Uterus (tissue), 2 donors: ENCODE measurements at regions not wholly inside any gene's neighbourhood (a gene's known extent, or its start where the extent isn't known, plus 50 kb on each side); places are given as distances from the start of the nearest gene placed in this dataset.

ENCODE experiments used
- POLR2A ChIP-seq, 2 donors: fragments of 450-650 bp; IDR thresholded peaks; one replicate each; pipeline ENCODE4 v1.6.1; 2016; ENCODE audit warnings: antibody characterized with exemption in 2 of 2, mild to moderate bottlenecking in 1 of 2, moderate library complexity in 1 of 2
- TF ChIP-seq, protein P1 (sequence below), 4 experiments: fragments of 200-600 bp in 2 of 4; fragments of 450-650 bp in 2 of 4; sonication (generic) in 2 of 4; IDR thresholded peaks; one replicate each; pipeline ENCODE4 v1.5.1; 2016 to 2019; ENCODE audit warnings: antibody characterized with exemption in 4 of 4, mild to moderate bottlenecking in 2 of 4, moderate library complexity in 1 of 4

DNA sequence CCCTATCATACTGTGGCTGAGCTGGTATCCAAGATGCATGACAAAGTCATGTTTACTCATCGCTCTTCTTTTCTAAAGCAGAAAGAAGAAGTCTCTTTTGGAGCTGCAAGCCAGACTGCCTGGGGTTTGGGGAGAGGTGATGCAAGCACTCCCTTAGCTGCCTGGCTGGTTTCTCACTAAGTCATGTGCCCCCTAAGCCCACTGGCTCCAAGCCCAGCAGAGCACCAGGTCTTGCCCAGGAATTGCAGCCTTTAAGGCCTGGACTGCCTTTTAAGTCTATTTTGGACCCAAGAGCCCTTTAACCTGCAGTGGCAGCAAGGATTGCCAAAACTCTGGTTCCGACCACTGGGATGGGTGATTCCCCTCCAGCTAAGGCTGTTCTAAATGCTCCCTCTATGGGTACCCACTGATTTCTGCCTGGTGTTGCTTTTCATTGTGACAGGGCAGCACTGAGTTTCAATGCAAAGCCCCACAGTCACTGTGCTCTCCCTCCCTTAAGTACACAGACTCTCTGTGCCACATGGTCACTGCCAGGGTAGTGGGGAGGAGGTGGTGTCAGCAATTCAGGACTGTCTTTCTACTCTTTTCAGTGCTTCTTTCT lies 548.6 kb downstream of the TLL1 start:
- TF ChIP-seq, protein P1, sequence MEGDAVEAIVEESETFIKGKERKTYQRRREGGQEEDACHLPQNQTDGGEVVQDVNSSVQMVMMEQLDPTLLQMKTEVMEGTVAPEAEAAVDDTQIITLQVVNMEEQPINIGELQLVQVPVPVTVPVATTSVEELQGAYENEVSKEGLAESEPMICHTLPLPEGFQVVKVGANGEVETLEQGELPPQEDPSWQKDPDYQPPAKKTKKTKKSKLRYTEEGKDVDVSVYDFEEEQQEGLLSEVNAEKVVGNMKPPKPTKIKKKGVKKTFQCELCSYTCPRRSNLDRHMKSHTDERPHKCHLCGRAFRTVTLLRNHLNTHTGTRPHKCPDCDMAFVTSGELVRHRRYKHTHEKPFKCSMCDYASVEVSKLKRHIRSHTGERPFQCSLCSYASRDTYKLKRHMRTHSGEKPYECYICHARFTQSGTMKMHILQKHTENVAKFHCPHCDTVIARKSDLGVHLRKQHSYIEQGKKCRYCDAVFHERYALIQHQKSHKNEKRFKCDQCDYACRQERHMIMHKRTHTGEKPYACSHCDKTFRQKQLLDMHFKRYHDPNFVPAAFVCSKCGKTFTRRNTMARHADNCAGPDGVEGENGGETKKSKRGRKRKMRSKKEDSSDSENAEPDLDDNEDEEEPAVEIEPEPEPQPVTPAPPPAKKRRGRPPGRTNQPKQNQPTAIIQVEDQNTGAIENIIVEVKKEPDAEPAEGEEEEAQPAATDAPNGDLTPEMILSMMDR (IDR thresholded peaks at IDR 0.05), result no peak
- no peak for TF ChIP-seq POLR2A (IDR thresholded peaks at IDR 0.05)
